ENCODE measurements at regions not wholly inside any gene's neighbourhood (a gene's known extent, or its start where the extent isn't known, plus 50 kb on each side); places are given as distances from the start of the nearest gene placed in this dataset.

DNA sequence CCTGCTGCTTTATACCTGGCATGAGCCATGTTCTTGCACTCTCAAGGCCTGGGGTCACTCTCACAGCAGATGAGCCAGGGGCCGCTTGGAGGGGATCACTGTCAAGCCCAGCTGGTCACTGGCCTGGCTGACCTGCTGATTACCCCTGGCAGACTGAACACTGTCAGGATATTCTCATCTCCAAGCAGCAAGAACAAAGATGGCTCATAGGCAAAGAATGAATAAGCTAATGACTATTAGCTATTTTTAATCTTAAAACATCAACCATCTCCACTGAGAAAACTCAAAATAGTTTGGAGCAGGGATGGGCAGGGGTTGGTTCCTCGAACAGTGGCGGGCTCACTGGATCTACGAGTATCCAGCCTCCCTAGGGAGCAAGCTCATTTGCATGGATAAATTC, 64.4 kb upstream of the ACAN start:
- peak; percentile 16 for DNase-seq
- H3K56ac ChIP-seq (ENCODE audit: extremely low read depth, insufficient read depth, low read length): no peak overlapping the region
- no peak overlapping the region for H4K91ac ChIP-seq (ENCODE audit: insufficient read depth, low read depth, low read length)

More for the DNA sequence above, 64.4 kb upstream of the ACAN start:
- peak overlapping the region; percentile 11 for H2AFZ ChIP-seq (replicated peaks; ENCODE audit: low read length, poor library complexity)
- no peak overlapping the region for H4K5ac ChIP-seq (ENCODE audit: low read depth, low read length)
- no peaks in the 10 kb centered on the region for H3K9me1 ChIP-seq (ENCODE audit: insufficient read depth, low read length)
- H3K4me1 ChIP-seq (ENCODE audit: control insufficient read depth, insufficient read depth, low read length): peaks cover 2% of the 10 kb centered on the region; the same call in 1 of the 2 replicates
- ChIA-PET POLR2A (ENCODE audit: unreplicated experiment) (no interaction called here), CTCF (no interaction called here)
- H3K9me3 ChIP-seq (ENCODE audit: control insufficient read depth, insufficient read depth, low read length): no peaks in the 10 kb centered on the region; the same call in 1 of the 2 replicates
- peaks cover 4% of the 10 kb centered on the region for H3K27me3 ChIP-seq (ENCODE audit: control insufficient read depth, insufficient read depth, low read length)
- H2BK5ac ChIP-seq (ENCODE audit: low read depth, low read length, poor library complexity, severe bottlenecking): no peak overlapping the region
- H2BK20ac ChIP-seq (ENCODE audit: low read depth, low read length): peak overlapping the region; percentile 32; the same call in 1 of the 2 replicates
- no peaks in the 10 kb centered on the region for H3K79me1 ChIP-seq (ENCODE audit: low read depth in 1 of 2, low read length in 2 of 2)
- H2BK15ac ChIP-seq (ENCODE audit: low read depth, low read length): no peak overlapping the region
- H2AK9ac ChIP-seq (replicated peaks; ENCODE audit: low read depth, low read length, poor library complexity): no peak overlapping the region
- no peak for ATAC-seq (ENCODE audit: low read depth)
- H4K20me1 ChIP-seq (ENCODE audit: insufficient read depth, low read length): no peaks in the 10 kb centered on the region
- no peak overlapping the region for H3K14ac ChIP-seq (replicated peaks; ENCODE audit: low read depth, low read length)
- in situ Hi-C loops (cut with MboI; ENCODE audit: low sequenced_read_pairs) (no loop called here), dilution Hi-C loops (cut with HindIII; ENCODE audit: low sequenced_read_pairs, unreplicated experiment) (no loop called here), intact Hi-C loops (cut with micrococcal nuclease) (no loop called here)
- H3K36me3 ChIP-seq (ENCODE audit: control insufficient read depth, insufficient read depth, low read length): no peaks in the 10 kb centered on the region
- TF ChIP-seq BHLHE40 (IDR thresholded peaks at IDR 0.05; ENCODE audit: low read depth, low read length) (no peak), POLR2A (IDR thresholded peaks at IDR 0.05; ENCODE audit: low read depth, low read length) (no peak), MAZ (IDR thresholded peaks at IDR 0.05; ENCODE audit: borderline replicate concordance, low read depth, low read length) (no peak), CEBPB (IDR thresholded peaks at IDR 0.05; ENCODE audit: low read depth, low read length) (no peak)
- TF ChIP-seq, protein P1, sequence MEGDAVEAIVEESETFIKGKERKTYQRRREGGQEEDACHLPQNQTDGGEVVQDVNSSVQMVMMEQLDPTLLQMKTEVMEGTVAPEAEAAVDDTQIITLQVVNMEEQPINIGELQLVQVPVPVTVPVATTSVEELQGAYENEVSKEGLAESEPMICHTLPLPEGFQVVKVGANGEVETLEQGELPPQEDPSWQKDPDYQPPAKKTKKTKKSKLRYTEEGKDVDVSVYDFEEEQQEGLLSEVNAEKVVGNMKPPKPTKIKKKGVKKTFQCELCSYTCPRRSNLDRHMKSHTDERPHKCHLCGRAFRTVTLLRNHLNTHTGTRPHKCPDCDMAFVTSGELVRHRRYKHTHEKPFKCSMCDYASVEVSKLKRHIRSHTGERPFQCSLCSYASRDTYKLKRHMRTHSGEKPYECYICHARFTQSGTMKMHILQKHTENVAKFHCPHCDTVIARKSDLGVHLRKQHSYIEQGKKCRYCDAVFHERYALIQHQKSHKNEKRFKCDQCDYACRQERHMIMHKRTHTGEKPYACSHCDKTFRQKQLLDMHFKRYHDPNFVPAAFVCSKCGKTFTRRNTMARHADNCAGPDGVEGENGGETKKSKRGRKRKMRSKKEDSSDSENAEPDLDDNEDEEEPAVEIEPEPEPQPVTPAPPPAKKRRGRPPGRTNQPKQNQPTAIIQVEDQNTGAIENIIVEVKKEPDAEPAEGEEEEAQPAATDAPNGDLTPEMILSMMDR (conservative IDR thresholded peaks at IDR 0.05; ENCODE audit: low read depth, low read length): no peak
- H3K4me2 ChIP-seq (ENCODE audit: low read depth, low read length): no peak overlapping the region
- H3K4ac ChIP-seq (ENCODE audit: low read depth, low read length): peak overlapping the region; percentile 45; the same call in 1 of the 2 replicates
- no peak overlapping the region; the same call in 1 of the 2 replicates for H2BK120ac ChIP-seq (ENCODE audit: low read depth, low read length)
- no peak overlapping the region for H3K23ac ChIP-seq (ENCODE audit: low read depth, low read length)
- BruUV-seq (replicated peaks): no TSS peak
- WGBS, 2 experiments (ENCODE audit: extremely low coverage in 2 of 2, insufficient read length in 1 of 2): 57% methylated on average over 1 of the region's 4 CpGs; no CpG with 5 or more reads in 1 of the 2 experiments
- no peak overlapping the region for H4K8ac ChIP-seq (ENCODE audit: low read depth in 2 of 2, low read length in 2 of 2)
- no peak overlapping the region for H3K27ac ChIP-seq (ENCODE audit: insufficient read depth, low read length)
- H2AK5ac ChIP-seq (ENCODE audit: low read depth, low read length): no peak overlapping the region
- H3K9ac ChIP-seq (ENCODE audit: low read depth, low read length): no peak overlapping the region
- H3K18ac ChIP-seq (ENCODE audit: low read depth, low read length): no peak overlapping the region
- H3K4me3 ChIP-seq (ENCODE audit: insufficient read depth, low read depth, low read length): no peak overlapping the region

All from IMR-90 (cell line).